ENCODE measurements at regions not wholly inside any gene's neighbourhood (a gene's known extent, or its start where the extent isn't known, plus 50 kb on each side); places are given as distances from the start of the nearest gene placed in this dataset.
A peak's percentile ranks its signal among the peaks of the same experiment; 100 is the strongest.

- DNase-seq (peak in 2 of 3 donors; percentile 9 to 46), ATAC-seq (ENCODE audit: insufficient read depth, low FRiP score) (no peak)
- no peak overlapping the region for H3K27ac ChIP-seq (ENCODE audit: low read depth in 1 of 2, low read length in 1 of 2)
- H3K27me3 ChIP-seq (ENCODE audit: control insufficient read depth in 3 of 3, insufficient read depth in 3 of 3, low read length in 2 of 3) = no peaks in the 10 kb centered on the region
- no peak for TF ChIP-seq CTCF (IDR thresholded peaks at IDR 0.05; ENCODE audit: control extremely low read depth, extremely low read depth)
- H3K36me3 ChIP-seq (ENCODE audit: control insufficient read depth in 4 of 4, insufficient read depth in 4 of 4, low read length in 4 of 4) = no peaks in the 10 kb centered on the region
- 45 to 66% methylated on average over 2 of the region's 2 CpGs for WGBS, 2 donors
- H3K9ac ChIP-seq (ENCODE audit: insufficient read depth in 1 of 2, low read length in 2 of 2) = no peak overlapping the region
- no peaks in the 10 kb centered on the region for H3K9me3 ChIP-seq (ENCODE audit: control insufficient read depth in 4 of 4, insufficient read depth in 3 of 4, low read length in 3 of 4)
- peaks cover 0 to 8% (median 0%) of the 10 kb centered on the region in 5 donors for H3K4me1 ChIP-seq (ENCODE audit: control insufficient read depth in 5 of 5, insufficient read depth in 5 of 5, low read length in 5 of 5)
- no peak overlapping the region for H3K4me3 ChIP-seq
Measured at GRCh38 chr7:85528581-85528980, 341.7 kb upstream of the SEMA3D start.

GRCh38 chr7:85525676-85526075, 338.8 kb upstream of the SEMA3D start:
- H3K4me3 ChIP-seq = no peak overlapping the region
- no peaks in the 10 kb centered on the region for H3K27me3 ChIP-seq (ENCODE audit: control insufficient read depth in 3 of 3, insufficient read depth in 3 of 3, low read length in 2 of 3)
- ATAC-seq (ENCODE audit: insufficient read depth, low FRiP score) (no peak), DNase-seq (peak in 2 of 3 donors; percentile 15 to 41)
- H3K9ac ChIP-seq (ENCODE audit: insufficient read depth in 1 of 2, low read length in 2 of 2) = no peak overlapping the region
- no peak for TF ChIP-seq CTCF (IDR thresholded peaks at IDR 0.05; ENCODE audit: control extremely low read depth, extremely low read depth)
- no peaks in the 10 kb centered on the region for H3K9me3 ChIP-seq (ENCODE audit: control insufficient read depth in 4 of 4, insufficient read depth in 3 of 4, low read length in 3 of 4)
- H3K27ac ChIP-seq (ENCODE audit: low read depth in 1 of 2, low read length in 1 of 2) = no peak overlapping the region
- H3K4me1 ChIP-seq (ENCODE audit: control insufficient read depth in 5 of 5, insufficient read depth in 5 of 5, low read length in 5 of 5) = peaks cover 0 to 20% (median 0%) of the 10 kb centered on the region in 5 donors
- no peaks in the 10 kb centered on the region for H3K36me3 ChIP-seq (ENCODE audit: control insufficient read depth in 4 of 4, insufficient read depth in 4 of 4, low read length in 4 of 4)

GRCh38 chr7:85522070-85522469, 335.2 kb upstream of the SEMA3D start:
- Histone ChIP-seq H3K36me3 (ENCODE audit: control insufficient read depth in 4 of 4, insufficient read depth in 4 of 4, low read length in 4 of 4) (no peaks in the 10 kb centered on the region), H3K4me1 (ENCODE audit: control insufficient read depth in 5 of 5, insufficient read depth in 5 of 5, low read length in 5 of 5) (peaks cover 0 to 22% (median 0%) of the 10 kb centered on the region in 5 donors), H3K9ac (ENCODE audit: insufficient read depth in 1 of 2, low read length in 2 of 2) (no peak overlapping the region), H3K4me3 (no peak overlapping the region), H3K27ac (ENCODE audit: low read depth in 1 of 2, low read length in 1 of 2) (no peak overlapping the region), H3K9me3 (ENCODE audit: control insufficient read depth in 4 of 4, insufficient read depth in 3 of 4, low read length in 3 of 4) (no peaks in the 10 kb centered on the region), H3K27me3 (ENCODE audit: control insufficient read depth in 3 of 3, insufficient read depth in 3 of 3, low read length in 2 of 3) (no peaks in the 10 kb centered on the region)
- no peak for TF ChIP-seq CTCF (IDR thresholded peaks at IDR 0.05; ENCODE audit: control extremely low read depth, extremely low read depth)
- DNase-seq (peak in 2 of 3 donors; percentile 27 to 37), ATAC-seq (ENCODE audit: insufficient read depth, low FRiP score) (no peak)
- WGBS, 2 donors = 50 to 78% methylated on average over 4 of the region's 4 CpGs

GRCh38 chr7:85521108-85521694, 334.3 kb upstream of the SEMA3D start:
- no peak for ATAC-seq (ENCODE audit: insufficient read depth, low FRiP score)
- no peak for TF ChIP-seq CTCF (IDR thresholded peaks at IDR 0.05; ENCODE audit: control extremely low read depth, extremely low read depth)
- H3K4me1 ChIP-seq (ENCODE audit: control insufficient read depth in 5 of 5, insufficient read depth in 5 of 5, low read length in 5 of 5) = peaks cover 0 to 22% (median 0%) of the 10 kb centered on the region in 5 donors
- peak in 2 of 3 donors; percentile 84 to 86 for DNase-seq
- no peak overlapping the region for H3K27ac ChIP-seq (ENCODE audit: low read depth in 1 of 2, low read length in 1 of 2)
- 57 to 65% methylated on average over 3 of the region's 3 CpGs for WGBS, 2 donors
- no peaks in the 10 kb centered on the region for H3K36me3 ChIP-seq (ENCODE audit: control insufficient read depth in 4 of 4, insufficient read depth in 4 of 4, low read length in 4 of 4)
- H3K4me3 ChIP-seq = no peak overlapping the region
- no peaks in the 10 kb centered on the region for H3K27me3 ChIP-seq (ENCODE audit: control insufficient read depth in 3 of 3, insufficient read depth in 3 of 3, low read length in 2 of 3)
- no peaks in the 10 kb centered on the region for H3K9me3 ChIP-seq (ENCODE audit: control insufficient read depth in 4 of 4, insufficient read depth in 3 of 4, low read length in 3 of 4)
- peak overlapping the region in 1 of 2 donors; percentile 54 for H3K9ac ChIP-seq (ENCODE audit: insufficient read depth in 1 of 2, low read length in 2 of 2)
